Chondrocyte (in vitro differentiated cells): ENCODE measurements at regions not wholly inside any gene's neighbourhood (a gene's known extent, or its start where the extent isn't known, plus 50 kb on each side); places are given as distances from the start of the nearest gene placed in this dataset.

Experiments used
- DNase-seq: peaks from one replicate; pipeline ENCODE4 v3.0.0; 2021; ENCODE audit warnings: mixed read lengths, low spot score
- H3K27ac Mint-ChIP-seq: one replicate; pipeline ENCODE4 v1.8.0; 2021; ENCODE audit warnings: mild to moderate bottlenecking, moderate library complexity, mixed read lengths; ENCODE audit not compliant: unreplicated experiment
- H3K27me3 Mint-ChIP-seq: 2 replicates; pipeline ENCODE4 v1.8.0; 2021; ENCODE audit warnings: low read depth, mixed read lengths
- H3K36me3 Mint-ChIP-seq: 2 replicates; pipeline ENCODE4 v1.8.0; 2021; ENCODE audit warnings: low read depth, mixed read lengths
- H3K4me1 Mint-ChIP-seq: 2 replicates; pipeline ENCODE4 v1.8.0; 2021; ENCODE audit warnings: low read depth, mild to moderate bottlenecking, mixed read lengths
- H3K4me3 Mint-ChIP-seq: one replicate; pipeline ENCODE4 v1.8.0; 2021; ENCODE audit warnings: mild to moderate bottlenecking, moderate library complexity, mixed read lengths; ENCODE audit not compliant: unreplicated experiment
- H3K9me3 Mint-ChIP-seq: 2 replicates; pipeline ENCODE4 v1.8.0; 2021; ENCODE audit warnings: low read depth, mixed read lengths
- TF ChIP-seq, protein P1 (sequence below): fragments of 200-600 bp; sonication (generic); IDR thresholded peaks from 2 replicates; pipeline ENCODE4 v1.5.0; 2021; ENCODE audit warnings: antibody characterized with exemption, mild to moderate bottlenecking, moderate library complexity

DNA sequence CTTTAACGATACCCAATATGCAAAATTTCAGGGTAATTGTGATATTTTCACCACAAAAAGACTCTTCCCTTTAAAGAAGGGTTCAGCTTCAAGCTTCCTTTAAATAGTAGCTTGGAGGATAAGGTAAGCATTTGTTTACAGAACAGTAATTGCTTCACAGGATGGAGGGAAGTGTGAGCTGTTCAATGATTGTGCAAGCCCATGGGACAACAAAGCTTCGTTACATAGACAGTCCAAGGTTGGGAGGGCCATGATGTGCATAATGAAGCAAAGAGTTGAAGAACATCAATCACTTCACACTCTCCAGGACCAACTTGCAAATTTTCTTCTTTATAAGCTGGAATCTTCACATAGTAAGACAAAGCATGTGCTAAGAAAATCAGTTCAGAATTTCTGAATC is 145.0 kb upstream of the ASIC2 start:
- TF ChIP-seq, protein P1, sequence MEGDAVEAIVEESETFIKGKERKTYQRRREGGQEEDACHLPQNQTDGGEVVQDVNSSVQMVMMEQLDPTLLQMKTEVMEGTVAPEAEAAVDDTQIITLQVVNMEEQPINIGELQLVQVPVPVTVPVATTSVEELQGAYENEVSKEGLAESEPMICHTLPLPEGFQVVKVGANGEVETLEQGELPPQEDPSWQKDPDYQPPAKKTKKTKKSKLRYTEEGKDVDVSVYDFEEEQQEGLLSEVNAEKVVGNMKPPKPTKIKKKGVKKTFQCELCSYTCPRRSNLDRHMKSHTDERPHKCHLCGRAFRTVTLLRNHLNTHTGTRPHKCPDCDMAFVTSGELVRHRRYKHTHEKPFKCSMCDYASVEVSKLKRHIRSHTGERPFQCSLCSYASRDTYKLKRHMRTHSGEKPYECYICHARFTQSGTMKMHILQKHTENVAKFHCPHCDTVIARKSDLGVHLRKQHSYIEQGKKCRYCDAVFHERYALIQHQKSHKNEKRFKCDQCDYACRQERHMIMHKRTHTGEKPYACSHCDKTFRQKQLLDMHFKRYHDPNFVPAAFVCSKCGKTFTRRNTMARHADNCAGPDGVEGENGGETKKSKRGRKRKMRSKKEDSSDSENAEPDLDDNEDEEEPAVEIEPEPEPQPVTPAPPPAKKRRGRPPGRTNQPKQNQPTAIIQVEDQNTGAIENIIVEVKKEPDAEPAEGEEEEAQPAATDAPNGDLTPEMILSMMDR = no peak
- H3K4me1 Mint-ChIP-seq = no peaks in the 10 kb centered on the region
- peaks cover 7% of the 10 kb centered on the region for H3K9me3 Mint-ChIP-seq
- H3K36me3 Mint-ChIP-seq = no peaks in the 10 kb centered on the region
- no peaks in the 10 kb centered on the region for H3K27me3 Mint-ChIP-seq
- no peak overlapping the region for H3K27ac Mint-ChIP-seq
- no peak for DNase-seq
- H3K4me3 Mint-ChIP-seq = no peak overlapping the region

DNA sequence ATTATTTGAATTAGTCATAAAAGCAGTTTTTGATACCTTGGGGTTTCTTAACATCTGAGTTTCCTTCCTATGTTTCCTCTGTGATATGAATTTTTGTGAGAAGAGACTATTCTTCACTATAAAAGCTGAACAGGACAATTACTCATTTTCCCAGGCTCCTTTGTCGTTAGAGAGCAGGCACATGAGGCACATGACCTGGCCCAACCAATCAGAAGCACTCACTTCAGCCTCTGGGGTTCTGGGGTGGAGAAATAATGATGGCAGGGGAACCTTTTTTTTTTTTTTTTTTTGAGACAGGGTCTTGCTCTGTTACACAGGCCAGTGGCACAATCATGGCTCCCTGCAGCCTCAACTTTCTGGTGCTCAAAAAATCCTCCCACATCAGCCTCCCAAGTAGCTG is 145.5 kb upstream of the ASIC2 start:
- H3K27ac Mint-ChIP-seq = no peak overlapping the region

DNA sequence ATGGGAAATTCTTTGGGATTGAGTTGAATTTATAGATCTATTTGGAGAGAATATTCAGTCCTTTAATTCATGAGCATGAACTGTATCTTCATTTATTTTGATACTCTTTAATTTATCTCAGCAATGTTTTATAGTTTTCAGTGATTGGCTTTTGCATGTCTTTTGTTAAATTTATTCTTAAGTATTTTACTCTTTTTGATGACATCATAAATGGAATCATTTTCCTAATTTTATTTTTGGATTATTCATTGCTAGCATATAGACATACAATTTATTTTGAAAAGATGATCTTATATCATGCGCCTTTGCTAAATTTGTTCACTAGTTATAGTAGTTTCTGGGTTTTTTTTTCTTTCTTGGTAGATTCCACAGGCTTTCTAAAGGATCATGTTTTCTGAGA is 149.2 kb upstream of the ASIC2 start:
- Mint-ChIP-seq H3K27me3 (no peaks in the 10 kb centered on the region), H3K36me3 (no peaks in the 10 kb centered on the region), H3K4me1 (no peaks in the 10 kb centered on the region), H3K27ac (no peak overlapping the region), H3K9me3 (peaks cover 11% of the 10 kb centered on the region), H3K4me3 (no peak overlapping the region)
- no peak for DNase-seq
- TF ChIP-seq, protein P1 = no peak

More for the DNA sequence above, 145.5 kb upstream of the ASIC2 start:
- H3K4me1 Mint-ChIP-seq = no peaks in the 10 kb centered on the region
- TF ChIP-seq, protein P1 = no peak
- peaks cover 8% of the 10 kb centered on the region for H3K9me3 Mint-ChIP-seq
- H3K36me3 Mint-ChIP-seq = no peaks in the 10 kb centered on the region
- H3K4me3 Mint-ChIP-seq = no peak overlapping the region
- no peak for DNase-seq
- H3K27me3 Mint-ChIP-seq = no peaks in the 10 kb centered on the region

DNA sequence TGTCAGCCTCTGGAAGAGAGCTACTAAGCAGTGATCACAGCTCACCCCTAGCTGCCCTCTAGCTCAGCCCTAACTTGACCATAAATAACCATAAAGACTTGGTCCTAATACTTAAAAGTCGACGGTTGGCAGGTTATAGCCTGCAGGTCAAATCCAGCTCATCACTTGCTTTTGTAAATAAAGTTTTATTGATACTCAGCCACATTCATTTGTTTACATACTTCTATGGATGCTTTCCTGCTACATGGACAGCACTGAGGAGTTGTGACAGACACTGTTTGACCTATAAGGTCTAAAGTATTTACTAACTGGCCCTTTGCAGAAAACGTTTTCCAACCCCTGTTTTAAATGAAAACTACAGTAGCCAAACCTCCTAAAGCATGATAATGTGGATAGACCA is 151.6 kb upstream of the ASIC2 start:
- Mint-ChIP-seq H3K27me3 (no peaks in the 10 kb centered on the region), H3K36me3 (no peaks in the 10 kb centered on the region), H3K4me3 (no peak overlapping the region), H3K27ac (no peak overlapping the region), H3K4me1 (no peaks in the 10 kb centered on the region), H3K9me3 (peaks cover 23% of the 10 kb centered on the region)
- TF ChIP-seq, protein P1 = no peak
- DNase-seq = no peak

DNA sequence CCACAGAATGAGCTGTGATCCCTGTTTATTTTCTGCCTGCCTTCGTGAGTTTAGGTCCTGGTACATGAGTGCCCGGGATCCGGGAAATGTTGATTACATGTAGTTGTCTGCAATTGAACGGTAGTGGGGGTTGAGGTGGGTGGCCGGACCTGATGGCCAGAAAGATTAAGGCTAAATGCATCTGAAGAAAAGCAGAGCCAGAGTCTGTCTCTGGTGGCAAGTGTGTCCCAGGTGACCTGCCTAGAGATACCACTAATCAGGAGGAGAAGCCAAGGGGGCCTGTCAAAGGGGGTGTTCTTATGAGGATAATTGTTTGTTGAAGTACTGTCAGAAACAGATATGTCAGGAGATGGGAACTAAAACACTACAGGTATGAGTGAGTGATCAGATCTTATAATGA is 154.0 kb upstream of the ASIC2 start:
- H3K9me3 Mint-ChIP-seq = peaks cover 23% of the 10 kb centered on the region
- H3K36me3 Mint-ChIP-seq = no peaks in the 10 kb centered on the region
- no peak overlapping the region for H3K4me3 Mint-ChIP-seq
- no peak overlapping the region for H3K27ac Mint-ChIP-seq
- H3K27me3 Mint-ChIP-seq = no peaks in the 10 kb centered on the region
- TF ChIP-seq, protein P1 = no peak
- no peak for DNase-seq
- H3K4me1 Mint-ChIP-seq = no peaks in the 10 kb centered on the region
